Nucleus accumbens (tissue), 56 donors: ENCODE measurements at regions not wholly inside any gene's neighbourhood (a gene's known extent, or its start where the extent isn't known, plus 50 kb on each side); places are given as distances from the start of the nearest gene placed in this dataset.
A peak's percentile ranks its signal among the peaks of the same experiment; 100 is the strongest.
"Not testable (repeated sequence)": the region's sequence is repeated elsewhere in the genome, so short reads cannot be mapped to it uniquely, and the experiment has no call there.

ENCODE experiments used
- DNase-seq, 56 donors: peaks; one replicate each; lab custom pipeline; 2025; lab: John Stamatoyannopoulos, UW

DNA sequence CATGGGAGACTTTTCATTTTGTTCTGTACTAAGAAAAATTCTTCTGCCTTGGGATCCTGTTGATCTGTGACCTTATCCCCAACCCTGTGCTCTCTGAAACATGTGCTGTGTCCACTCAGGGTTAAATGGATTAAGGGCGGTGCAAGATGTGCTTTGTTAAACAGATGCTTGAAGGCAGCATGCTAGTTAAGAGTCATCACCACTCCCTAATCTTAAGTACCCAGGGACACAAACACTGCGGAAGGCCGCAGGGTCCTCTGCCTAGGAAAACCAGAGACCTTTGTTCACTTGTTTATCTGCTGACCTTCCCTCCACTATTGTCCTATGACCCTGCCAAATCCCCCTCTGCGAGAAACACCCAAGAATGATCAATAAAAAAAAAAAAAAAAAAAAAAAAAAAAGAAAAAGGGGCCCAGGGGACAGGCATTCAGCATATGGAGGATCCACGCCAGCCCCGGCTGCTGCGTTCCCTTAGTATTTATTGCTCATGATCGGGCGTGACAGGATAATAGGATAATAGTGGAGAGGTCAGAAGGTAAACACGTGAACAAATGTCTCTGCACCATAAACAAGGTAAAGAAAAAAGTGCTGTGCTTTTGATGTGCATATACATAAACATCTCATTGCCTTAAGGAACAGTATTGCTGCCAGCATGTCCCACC lies 113.7 kb upstream of the ZNF92 start:
- DNase-seq: not testable (repeated sequence)

DNA sequence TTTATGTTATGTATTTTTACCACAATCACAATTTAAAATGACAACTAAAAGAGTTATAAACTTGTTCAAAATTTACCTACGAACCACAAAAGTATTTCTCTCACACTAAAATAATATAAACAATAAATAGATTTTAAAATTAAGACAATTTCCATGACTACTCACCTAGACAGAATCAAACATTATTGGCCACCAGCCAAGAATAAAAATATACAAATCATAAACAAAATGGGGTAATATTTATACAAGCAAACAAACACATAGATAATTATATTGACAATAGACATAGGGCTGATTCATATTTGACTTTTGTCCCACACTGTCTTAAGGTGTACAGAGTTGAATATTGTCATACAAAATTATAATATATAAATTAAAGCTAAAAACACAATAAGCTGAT lies 119.6 kb upstream of the ZNF92 start:
- DNase-seq: no peak

DNA sequence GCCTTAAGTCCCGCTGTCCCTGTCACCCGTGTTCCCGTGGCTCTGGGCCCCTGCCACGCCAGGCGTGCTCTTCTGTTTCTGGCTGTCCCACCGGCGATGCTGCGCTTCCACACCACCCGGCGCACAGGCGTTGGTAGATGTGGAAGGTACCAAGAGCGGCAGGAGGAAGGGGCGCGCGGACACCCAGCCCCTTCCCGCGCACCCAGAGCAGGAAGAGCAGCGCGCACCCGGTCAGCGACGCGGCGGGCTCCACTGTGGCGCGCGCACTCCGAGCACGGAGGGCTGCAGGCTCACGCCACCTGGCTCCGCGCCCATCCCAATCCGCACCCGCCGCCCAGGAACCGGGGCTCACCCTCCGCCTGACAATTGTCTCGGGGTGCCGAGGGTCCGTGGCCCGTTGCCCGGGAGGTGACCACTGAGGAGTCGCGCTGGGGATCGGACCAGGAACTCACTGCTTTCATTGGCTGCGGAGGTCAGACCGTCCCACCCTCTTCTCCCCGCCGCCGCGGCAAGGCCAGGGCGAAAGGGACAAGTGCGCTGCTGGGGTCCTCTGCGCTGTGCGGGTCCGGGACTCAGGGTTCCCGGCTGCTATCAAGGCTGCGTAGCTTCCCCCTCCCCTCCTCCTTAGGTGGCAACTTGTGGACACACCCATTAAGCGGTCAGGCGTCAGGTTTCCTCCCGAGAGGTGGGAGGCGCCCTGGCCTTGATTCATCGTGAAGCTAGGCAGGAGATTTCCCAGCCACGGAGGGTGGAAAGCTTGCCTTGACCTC lies 121.6 kb upstream of the ZNF92 start:
- DNase-seq: peak in 19 of 56 donors; percentile 13 to 57 (median 33)

DNA sequence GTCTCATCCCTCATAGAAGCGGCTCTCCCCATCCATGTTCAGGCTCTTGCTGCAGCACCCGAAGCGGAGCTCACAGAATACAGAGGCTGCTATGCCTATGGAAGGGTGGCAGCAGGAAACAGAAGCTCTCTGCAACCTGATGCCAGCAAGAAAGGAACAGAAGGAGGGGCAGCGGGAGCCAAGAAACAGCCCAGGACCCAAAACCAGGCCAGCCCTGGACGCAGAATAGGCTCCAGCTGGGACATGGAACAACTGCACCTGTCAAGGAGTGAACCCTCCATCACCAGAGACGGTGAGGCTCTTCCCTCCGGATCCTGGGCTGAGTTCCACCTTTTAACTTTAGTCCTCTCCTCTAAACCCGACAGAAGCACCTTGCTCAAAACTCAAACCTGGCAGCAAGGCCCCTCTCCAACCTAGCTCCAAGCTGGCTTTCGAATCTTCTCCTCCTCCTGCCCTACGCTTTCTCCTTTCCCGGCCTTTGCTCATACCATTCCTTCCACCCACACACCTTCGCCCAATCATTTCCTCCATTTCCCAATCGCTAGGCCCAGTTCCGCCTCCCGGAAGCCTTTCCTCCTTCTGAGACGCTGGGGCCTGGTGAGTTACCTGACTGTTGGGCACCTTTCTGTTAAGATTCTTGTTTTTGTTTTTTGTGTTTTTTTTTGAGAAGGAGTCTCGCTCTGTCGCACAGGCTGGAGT lies 122.8 kb upstream of the ZNF92 start:
- DNase-seq: no peak

DNA sequence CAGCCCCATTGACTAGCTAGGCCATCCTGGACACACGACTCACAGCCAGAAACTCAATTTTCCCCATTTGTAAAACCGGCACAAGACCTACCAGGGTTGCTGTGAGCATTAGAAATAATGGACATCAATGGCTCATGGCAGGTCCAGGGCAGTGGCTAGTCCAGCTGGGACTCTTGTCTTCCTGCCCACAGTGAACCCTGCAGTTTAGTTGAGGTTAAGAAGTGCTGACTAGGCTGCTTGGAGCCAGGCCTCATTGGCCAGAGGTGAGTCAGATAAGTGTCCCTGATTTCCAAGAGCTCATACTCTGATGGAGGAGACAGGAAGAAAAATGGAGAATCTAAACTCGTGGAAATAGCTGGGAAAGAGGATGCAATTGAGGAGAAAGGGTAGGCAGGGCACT lies 123.4 kb upstream of the ZNF92 start:
- no peak for DNase-seq

DNA sequence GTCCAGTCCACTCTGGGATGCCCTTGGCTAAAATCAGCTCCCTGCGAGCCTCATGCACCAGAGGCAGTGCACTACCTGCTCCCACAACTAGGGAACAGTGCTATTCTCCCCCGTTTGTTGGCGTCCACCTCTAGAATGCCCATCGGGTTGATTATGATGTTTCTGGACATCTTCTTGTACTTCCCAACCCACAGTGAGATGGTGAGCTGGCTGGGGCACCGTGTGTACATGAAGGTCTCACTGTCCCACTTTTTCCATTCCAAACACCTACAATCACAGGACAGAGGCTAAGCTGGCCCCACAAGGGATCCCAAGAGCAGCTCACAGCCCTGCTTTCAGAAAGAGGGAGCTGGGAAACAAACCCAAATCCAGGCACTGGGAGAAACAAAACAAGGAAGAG lies 126.2 kb upstream of the ZNF92 start:
- no peak for DNase-seq

DNA sequence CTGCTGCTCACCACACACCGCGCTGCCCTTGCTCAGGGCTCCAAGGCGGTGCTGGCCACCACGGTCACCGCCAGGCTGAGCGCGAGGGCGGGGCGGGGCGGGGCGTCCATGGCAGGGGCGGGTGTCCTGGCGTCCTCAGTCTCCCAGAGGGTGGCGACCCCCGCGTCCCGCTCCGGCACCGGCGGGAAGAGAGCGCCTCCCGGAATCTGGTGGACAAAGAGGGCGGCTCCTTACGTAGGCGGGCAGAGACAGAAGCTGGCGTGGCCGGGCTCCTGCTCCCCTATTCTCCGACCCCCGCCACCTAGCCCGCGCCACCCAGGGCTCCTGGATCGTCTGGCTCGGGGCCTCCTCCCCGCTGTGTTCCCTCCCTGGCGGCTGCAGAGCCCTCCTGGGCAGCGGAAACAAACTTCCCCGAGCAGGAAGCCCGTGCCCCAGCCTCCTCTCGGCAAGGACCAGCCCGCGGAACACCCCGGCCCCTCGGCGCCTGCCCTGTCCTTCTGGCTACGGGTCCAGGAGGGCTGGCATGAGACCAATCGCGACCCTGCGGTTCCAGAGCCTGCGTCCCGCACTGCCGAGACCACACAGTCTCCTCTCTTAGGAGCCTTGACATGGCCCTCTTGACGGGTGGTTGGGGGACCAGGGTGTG lies 133.8 kb upstream of the ZNF92 start:
- DNase-seq: peak in 1 of 56 donors; percentile 46

DNA sequence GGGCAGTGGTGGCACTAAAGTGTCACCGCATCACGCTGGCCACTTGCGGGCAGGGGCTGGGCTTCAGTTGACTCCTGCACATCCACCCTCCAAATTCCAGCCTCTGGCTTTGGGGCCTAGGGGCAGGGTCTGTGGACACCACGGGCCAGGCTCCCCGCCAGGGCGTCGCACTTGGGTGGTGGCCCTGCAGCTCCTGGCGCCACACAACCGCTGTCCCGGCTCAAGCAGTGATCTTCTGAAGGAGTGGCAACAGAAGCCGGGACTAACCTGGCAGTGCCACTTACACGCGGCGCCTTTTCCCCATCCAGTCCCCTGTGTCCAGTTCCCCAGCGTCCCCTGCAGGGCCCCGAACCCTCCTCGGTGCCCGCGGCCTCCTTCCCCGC lies 134.3 kb upstream of the ZNF92 start:
- DNase-seq: no peak

DNA sequence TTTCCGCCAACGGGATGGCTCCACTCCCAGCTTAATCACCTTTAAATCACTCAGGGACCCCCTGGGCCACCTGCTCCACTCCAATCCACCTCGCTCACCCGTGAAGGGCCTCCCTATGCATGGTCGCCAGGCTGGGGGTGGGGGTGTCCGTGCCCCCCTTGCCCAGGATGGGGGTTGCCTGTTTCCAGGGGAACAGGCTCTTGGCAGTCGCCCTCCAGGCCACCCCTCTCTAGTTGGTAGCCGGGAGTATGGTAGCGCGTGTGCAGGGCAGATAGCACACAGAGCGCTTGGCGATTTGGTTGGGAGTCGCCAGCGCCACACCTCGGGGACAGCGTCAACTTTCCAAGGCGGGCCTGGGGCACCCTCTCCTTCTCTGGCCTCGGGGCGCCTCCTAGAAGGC lies 134.9 kb upstream of the ZNF92 start:
- DNase-seq: no peak

DNA sequence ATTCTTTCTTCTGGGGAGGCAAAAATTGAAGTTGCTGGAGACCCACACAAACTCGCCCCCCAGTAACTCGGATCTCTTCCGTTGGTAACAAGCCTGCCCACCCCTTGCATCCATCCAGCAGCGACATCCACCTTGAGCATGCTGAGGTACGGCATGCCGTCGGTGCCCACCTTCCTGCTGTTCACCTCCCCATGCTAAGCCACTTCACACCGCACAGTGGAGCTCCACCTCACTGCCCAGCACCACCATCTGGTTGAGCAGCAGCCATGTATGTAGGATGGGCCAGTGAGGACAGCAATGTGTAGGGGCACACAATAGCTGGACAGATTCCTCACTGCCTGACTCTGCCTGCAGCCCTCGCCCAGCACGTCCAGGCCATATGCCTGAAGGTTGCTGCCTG lies 138.1 kb upstream of the ZNF92 start:
- DNase-seq: no peak

DNA sequence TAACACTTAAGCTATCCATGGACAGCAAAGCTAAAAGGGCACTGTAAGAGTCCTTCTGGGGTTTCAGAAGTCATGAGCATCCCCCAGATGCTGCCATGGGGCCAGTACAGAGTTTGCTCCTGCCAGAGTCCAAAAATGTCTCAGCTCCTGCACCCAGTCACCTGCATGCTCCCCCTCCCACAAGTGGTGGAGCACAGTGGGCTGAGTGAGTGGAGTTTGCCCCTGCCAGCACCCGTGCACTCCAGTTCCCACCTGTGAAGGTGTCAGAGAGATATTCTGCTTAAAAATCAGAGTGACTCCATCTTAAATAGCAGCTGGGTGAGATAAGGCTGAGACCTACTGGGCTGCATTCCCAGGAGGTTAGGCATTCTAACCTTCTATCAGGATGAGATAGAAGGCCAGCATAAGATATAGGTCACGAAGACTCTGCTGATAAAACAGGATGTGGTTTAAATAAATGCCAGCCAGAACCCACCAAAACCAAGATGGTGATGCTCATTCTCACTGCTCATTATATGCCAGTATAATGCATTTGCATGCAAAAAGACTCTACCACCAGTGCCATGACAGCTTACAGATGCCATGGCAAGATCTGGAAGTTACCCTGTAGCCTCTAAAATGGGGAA lies 140.1 kb upstream of the ZNF92 start:
- DNase-seq: no peak

DNA sequence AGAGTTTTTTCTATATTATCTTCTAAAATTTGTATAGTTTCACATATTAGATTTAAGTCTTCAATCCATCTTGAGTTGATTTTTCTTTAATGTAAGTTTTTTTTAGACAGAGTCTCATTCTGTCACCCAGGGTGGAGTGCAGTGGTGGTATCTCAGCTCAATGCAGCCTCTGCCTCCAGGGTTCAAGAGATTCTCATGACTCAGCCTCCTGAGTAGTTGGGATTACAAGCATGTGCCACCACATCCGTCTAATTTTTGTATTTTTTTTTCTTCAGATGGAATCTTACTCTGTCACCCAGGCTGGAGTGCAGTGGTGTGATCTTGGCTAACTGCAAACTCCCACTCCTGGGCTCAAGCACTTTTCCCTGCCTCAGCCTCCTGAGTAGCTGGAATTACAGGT lies 143.4 kb upstream of the ZNF92 start:
- no peak for DNase-seq

DNA sequence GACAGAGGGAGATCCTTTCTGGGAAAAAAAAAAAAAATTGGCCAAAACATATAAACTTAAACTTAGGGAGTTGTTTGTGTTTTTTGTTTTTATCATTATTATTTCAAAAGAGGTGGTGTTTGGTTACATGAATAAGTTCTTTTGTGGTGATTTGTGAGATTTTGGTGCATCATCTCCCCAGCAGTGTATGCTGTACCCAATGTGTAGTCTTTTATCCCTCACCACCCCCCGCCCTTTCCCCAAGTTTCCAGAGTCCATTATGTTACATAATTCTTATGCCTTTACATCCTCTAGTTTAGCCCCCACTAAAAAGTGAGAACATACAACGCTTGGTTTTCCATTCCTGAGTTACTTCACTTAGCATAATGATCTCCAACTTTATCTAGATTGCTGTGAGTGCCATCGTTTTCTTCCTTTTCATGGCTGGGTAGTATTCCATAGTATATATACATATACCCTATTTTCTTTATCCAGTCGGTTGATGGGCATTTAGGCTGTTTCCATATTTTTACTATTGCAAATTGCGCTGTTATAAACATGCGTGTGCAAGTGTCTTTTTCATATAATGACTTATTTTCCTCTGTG lies 148.1 kb upstream of the ZNF92 start:
- no peak for DNase-seq

DNA sequence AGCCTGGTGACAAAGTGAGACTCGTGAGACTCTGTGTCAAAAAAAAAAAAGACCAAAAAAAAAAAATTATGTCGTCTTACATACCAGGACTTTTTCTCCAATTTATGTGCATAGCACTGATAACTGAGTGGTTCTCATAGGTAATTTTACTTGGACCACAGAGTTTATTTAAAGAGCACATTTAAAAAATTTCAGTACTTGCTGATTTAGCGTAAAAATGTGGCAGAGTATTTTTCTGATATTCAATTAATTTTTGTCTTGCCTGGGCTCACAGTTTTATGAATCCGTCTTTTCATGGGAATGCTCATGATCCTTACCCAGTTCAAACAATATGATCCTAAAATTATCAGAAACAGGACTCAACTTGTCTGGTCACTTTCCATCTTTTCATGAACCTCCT lies 151.0 kb upstream of the ZNF92 start:
- DNase-seq: no peak

DNA sequence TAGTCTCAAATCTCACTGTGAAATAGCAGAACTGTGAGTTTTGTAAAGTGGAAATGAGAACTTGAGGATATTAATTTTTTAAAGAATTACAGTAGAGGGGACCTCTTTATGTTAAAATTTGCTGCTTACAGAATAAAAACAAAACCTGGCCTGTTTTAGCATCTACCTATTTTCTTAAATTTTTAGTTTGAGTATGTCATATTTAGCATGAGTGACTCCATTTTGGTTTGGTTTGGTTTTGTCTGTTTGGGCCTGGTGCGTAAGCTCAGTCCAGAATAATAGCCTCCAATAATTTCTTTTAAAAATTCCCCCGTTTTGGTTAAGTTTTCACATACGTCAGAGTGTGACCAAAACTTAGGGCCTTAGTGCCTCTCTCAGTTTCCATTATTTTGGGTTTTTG lies 152.0 kb upstream of the ZNF92 start:
- DNase-seq: no peak

DNA sequence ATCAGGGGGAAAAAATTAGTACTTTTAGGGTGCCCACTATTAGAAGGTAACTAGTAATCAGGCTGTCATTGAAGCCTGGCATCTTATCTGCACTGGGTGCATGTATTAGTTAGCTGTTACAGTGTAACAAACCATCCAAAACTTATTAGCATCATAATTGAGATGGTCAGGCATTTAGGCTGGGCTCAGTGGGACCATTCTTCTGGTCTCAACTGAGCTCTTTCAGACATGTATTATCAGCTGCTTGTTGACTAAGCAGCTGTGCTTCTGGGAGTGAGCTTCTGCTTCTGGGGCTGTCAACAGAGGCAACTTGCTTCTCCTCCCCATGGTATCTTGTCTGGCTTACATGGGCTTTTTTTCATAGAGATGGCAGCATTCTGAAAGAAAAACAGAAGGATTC lies 154.0 kb upstream of the ZNF92 start:
- no peak for DNase-seq

DNA sequence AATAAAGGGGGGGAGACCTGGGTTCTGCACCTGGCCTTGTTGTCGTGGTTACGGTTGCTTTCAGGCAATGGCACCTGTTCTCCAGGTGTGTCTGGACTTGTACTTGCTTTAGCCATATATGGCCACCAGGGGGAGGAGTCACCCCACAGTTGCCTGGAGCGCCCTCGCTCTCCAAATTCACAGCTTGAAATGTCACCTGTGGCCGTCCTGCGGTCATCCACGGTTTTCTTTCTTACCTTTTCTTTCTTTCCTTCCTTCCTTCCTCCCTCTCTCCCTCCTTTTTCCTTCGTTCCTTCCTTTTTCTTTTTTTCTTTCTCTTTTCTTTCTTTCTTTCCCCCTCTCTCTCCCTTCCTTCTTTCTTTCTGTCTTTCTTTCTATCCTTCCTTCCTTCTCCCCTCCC lies 157.2 kb upstream of the ZNF92 start:
- peak in 4 of 56 donors; percentile 1 to 21 (median 10) for DNase-seq

DNA sequence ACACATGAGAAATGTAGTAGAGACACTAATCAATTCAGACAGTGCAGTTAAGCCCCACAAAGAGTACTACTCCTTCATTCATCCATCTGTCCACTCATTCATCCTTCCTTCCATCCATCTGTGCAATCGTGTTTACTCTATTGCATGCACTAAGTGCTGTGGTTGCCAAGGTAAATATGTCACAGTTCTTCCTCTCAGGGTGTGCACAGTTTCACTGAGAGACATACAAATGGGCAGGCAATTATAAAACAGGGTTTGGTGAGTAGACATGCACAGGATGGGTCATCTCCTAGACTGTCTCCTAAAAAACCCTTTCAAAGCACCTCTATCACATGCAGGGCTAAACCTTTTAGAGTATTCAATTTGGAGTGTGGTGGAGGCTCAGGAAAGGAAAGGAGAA lies 160.4 kb upstream of the ZNF92 start:
- not testable (repeated sequence) for DNase-seq

DNA sequence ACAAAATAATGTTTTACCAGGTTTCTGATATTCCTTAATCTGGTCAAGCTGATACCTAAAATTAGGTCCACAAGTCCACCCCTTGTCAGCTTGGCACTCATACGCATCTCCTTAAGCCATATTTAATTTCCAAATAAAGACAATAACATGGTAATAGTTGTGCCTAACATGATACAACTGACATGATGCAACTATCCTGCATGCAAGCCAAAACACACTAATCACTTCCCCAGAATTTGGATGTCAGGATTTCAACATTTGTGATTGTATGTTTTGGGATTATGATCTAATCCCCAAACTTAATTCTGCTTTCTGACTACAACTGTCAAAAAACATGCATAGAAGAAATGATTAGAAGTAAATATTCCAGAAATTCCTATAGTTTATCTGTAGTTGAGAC lies 174.4 kb upstream of the ZNF92 start:
- DNase-seq: not testable (repeated sequence)

DNA sequence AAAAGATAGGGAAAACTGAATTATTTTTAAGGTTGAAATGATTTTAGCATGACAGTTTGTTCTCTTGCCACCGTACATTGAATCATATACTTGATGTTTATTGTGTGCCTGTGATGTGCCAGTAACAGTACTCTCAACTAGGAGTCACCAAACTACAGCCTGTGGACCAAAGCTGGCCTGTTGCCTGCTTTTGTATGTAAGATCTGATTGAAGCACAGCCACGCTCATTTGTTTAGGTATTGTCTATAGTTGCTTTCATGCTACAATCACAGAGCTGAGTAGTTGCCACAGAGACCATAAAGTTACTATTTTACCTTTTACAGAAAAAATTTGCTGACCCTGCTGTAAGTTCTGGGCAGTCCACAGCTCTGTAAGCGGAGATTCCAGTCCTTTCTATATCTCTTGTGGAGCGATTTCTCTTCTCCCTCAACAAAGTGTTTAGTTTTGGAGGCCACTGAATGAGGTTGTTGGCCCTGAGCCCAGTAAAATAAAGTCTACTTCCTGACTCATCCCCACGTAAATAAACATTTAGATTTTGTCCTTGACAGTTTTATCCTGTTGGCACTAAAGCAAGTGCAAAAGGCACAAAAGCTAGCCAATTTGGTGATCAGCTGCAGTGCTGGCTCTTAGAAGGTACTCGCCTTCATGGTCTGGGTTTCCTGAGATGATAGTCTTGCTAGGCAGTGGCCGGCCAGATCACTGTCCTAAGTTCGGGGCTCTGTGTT lies 180.2 kb upstream of the ZNF92 start:
- DNase-seq: not testable (repeated sequence)
